ENCODE measurements at regions not wholly inside any gene's neighbourhood (a gene's known extent, or its start where the extent isn't known, plus 50 kb on each side); places are given as distances from the start of the nearest gene placed in this dataset.

DNA sequence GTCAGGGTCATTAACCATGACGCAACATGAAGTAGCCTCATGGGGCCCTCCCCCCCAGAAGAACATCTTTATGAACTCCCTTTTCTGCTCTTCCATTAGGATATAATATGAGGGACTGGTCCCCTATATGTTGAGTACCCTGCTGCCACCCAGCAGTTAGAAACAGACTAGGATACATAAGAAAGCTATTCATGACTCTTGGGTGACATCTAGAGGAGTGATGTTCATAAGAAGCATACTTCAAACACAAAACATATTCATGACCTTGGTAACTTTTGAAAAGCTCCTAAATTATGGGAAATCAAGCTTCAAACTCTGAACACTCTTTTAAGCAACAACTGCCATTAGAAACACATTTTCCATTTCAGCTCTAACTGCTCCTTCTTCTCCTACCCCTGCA, 155.2 kb upstream of the SPIN4 start:
- Histone ChIP-seq H3K4me1 (replicated peaks; ENCODE audit: insufficient read depth) (peaks cover 10% of the 10 kb centered on the region), H3K27me3 (ENCODE audit: insufficient read depth, low read depth) (no peaks in the 10 kb centered on the region), H3F3A (ENCODE audit: insufficient read depth, low read depth) (no peaks in the 10 kb centered on the region), H2AFZ (no peak overlapping the region), H4K20me1 (ENCODE audit: insufficient read depth) (no peaks in the 10 kb centered on the region), H3K27ac (no peak overlapping the region), H3K4me3 (no peak overlapping the region), H3K9me3 (ENCODE audit: insufficient read depth, low read depth) (no peaks in the 10 kb centered on the region), H3K36me3 (ENCODE audit: low read depth) (no peaks in the 10 kb centered on the region), H3K4me2 (no peak overlapping the region), H3K9me2 (ENCODE audit: insufficient read depth) (no peaks in the 10 kb centered on the region), H3K79me2 (ENCODE audit: low read depth) (no peaks in the 10 kb centered on the region)
- CTCF ChIA-PET: interaction anchor here (1.4 kb wide), 1 partner anchor 256 kb away, joined by 9 read pairs; no protein-coding TSS in a partner anchor
- no peak for DNase-seq
- no peak for TF ChIP-seq EZH2 (IDR thresholded peaks at IDR 0.05; ENCODE audit: low read depth)
- TF ChIP-seq, protein P1, sequence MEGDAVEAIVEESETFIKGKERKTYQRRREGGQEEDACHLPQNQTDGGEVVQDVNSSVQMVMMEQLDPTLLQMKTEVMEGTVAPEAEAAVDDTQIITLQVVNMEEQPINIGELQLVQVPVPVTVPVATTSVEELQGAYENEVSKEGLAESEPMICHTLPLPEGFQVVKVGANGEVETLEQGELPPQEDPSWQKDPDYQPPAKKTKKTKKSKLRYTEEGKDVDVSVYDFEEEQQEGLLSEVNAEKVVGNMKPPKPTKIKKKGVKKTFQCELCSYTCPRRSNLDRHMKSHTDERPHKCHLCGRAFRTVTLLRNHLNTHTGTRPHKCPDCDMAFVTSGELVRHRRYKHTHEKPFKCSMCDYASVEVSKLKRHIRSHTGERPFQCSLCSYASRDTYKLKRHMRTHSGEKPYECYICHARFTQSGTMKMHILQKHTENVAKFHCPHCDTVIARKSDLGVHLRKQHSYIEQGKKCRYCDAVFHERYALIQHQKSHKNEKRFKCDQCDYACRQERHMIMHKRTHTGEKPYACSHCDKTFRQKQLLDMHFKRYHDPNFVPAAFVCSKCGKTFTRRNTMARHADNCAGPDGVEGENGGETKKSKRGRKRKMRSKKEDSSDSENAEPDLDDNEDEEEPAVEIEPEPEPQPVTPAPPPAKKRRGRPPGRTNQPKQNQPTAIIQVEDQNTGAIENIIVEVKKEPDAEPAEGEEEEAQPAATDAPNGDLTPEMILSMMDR (conservative IDR thresholded peaks at IDR 0.05): peak; percentile 58
- POLR2A ChIA-PET (ENCODE audit: unreplicated experiment): interaction anchor here (0.6 to 0.7 kb wide), 2 partner anchors 238 to 318 kb away, joined by 3 read pairs; no protein-coding TSS in a partner anchor
- no TSS peak for BruUV-seq (replicated peaks)
- intact Hi-C loops (cut with micrococcal nuclease; ENCODE audit: unreplicated experiment): no loop called here

DNA sequence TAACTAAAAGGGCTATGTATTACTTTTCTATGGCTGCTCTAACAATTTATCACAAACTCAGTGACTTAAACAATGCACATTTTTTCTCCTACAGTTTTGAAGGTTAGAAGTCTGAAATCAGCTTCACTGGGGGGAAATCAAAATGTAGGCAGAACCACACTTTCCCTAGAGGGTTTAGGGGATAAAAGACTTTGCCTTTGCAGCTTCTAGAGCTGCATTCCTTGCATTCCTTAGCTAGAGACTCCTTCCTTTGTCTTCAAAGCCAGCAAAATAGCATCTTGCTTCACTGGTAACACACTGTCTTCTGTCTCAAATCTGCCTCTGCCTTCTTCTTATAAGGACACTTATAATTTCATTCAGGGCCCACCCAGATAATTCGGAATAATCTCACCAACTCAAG, 152.4 kb upstream of the SPIN4 start:
- Histone ChIP-seq H3K9me3 (ENCODE audit: insufficient read depth, low read depth) (no peaks in the 10 kb centered on the region), H4K20me1 (ENCODE audit: insufficient read depth) (no peaks in the 10 kb centered on the region), H3K27me3 (ENCODE audit: insufficient read depth, low read depth) (no peaks in the 10 kb centered on the region), H3K27ac (no peak overlapping the region), H3F3A (ENCODE audit: insufficient read depth, low read depth) (no peaks in the 10 kb centered on the region), H3K4me3 (no peak overlapping the region), H3K4me2 (no peak overlapping the region), H3K9me2 (ENCODE audit: insufficient read depth) (no peaks in the 10 kb centered on the region), H3K36me3 (ENCODE audit: low read depth) (no peaks in the 10 kb centered on the region), H2AFZ (no peak overlapping the region), H3K79me2 (ENCODE audit: low read depth) (no peaks in the 10 kb centered on the region), H3K4me1 (replicated peaks; ENCODE audit: insufficient read depth) (peaks cover 10% of the 10 kb centered on the region)
- DNase-seq: peak in 1 of 2 experiments; percentile 47
- no TSS peak for BruUV-seq (replicated peaks)
- POLR2A ChIA-PET (ENCODE audit: unreplicated experiment): interaction anchor here (0.6 kb wide), 1 partner anchor 273 kb away, joined by 3 read pairs; no protein-coding TSS in a partner anchor
- CTCF ChIA-PET: no interaction called here
- no peak for TF ChIP-seq EZH2 (IDR thresholded peaks at IDR 0.05; ENCODE audit: low read depth)
- TF ChIP-seq, protein P1 (conservative IDR thresholded peaks at IDR 0.05): no peak
- intact Hi-C loops (cut with micrococcal nuclease; ENCODE audit: unreplicated experiment): loop anchor here (2.0 kb wide), 1 partner anchor 153 kb away; the partner anchor contains the start of gene SPIN4

DNA sequence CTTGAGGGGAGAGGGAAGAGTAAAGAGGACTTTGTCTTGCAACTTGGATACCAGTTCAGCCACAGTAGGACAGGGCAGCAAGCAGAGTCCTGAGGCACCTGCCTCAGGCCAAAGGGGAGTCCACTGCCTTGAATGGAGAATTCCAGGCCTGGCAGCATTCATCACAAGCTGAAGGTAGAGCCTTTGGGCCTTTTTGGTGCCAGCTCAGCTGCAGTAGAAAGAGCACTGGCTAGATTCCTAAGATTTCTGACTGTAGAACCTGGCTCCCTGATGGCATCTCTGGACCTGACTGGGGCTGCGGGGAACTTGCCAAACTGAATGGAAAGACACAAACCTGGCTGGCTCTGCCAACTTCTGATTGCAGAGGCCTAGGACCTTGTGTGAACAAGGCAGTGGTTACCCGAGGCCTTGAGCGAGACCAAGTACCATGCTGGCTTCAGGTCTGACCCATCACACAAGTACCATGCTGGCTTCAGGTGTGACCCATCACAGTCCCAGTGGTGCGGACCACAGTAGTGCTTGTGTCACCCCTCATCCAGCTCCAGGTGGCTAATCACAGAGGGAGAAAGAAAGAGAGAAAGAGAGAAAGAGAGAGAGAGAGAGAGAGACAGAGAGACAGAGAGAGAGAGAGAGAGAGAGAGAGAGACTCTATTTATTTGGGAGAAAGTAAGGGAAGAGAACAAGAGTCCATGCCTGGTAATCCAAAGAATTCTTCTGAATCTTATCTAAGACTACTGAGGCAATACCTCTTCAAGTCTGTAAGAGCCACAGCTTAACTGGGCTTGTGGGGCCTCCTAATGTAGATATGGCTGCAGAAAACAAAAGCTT, 137.6 kb upstream of the SPIN4 start:
- Histone ChIP-seq H4K20me1 (ENCODE audit: insufficient read depth) (no peaks in the 10 kb centered on the region), H3K4me1 (replicated peaks; ENCODE audit: insufficient read depth) (no peaks in the 10 kb centered on the region), H3K4me3 (no peak overlapping the region), H3F3A (ENCODE audit: insufficient read depth, low read depth) (no peaks in the 10 kb centered on the region), H3K9me2 (ENCODE audit: insufficient read depth) (no peaks in the 10 kb centered on the region), H3K27ac (no peak overlapping the region), H3K9me3 (ENCODE audit: insufficient read depth, low read depth) (no peaks in the 10 kb centered on the region), H3K79me2 (ENCODE audit: low read depth) (no peaks in the 10 kb centered on the region), H2AFZ (no peak overlapping the region), H3K4me2 (no peak overlapping the region), H3K27me3 (ENCODE audit: insufficient read depth, low read depth) (no peaks in the 10 kb centered on the region), H3K36me3 (ENCODE audit: low read depth) (no peaks in the 10 kb centered on the region)
- no peak for DNase-seq
- intact Hi-C loops (cut with micrococcal nuclease; ENCODE audit: unreplicated experiment): no loop called here
- ChIA-PET POLR2A (ENCODE audit: unreplicated experiment) (no interaction called here), CTCF (no interaction called here)
- TF ChIP-seq, protein P1 (conservative IDR thresholded peaks at IDR 0.05): no peak
- no peak for TF ChIP-seq EZH2 (IDR thresholded peaks at IDR 0.05; ENCODE audit: low read depth)
- BruUV-seq (replicated peaks): no TSS peak

Data from PC-9 (cell line).